Esophagus muscularis mucosa (tissue), 3 donors: ENCODE measurements at regions not wholly inside any gene's neighbourhood (a gene's known extent, or its start where the extent isn't known, plus 50 kb on each side); places are given as distances from the start of the nearest gene placed in this dataset.

ENCODE experiments used
- POLR2A ChIP-seq: fragments of 450-650 bp; IDR thresholded peaks from one replicate; pipeline ENCODE4 v1.6.1; 2017; ENCODE audit warnings: antibody characterized with exemption, moderate library complexity, mild to moderate bottlenecking, low read depth
- TF ChIP-seq, protein P1 (sequence below), 3 experiments: fragments of 200-600 bp in 2 of 3; fragments of 450-650 bp in 1 of 3; sonication (generic) in 2 of 3; IDR thresholded peaks; one replicate each; pipeline ENCODE4 v1.5.1; 2017 to 2019; ENCODE audit warnings: antibody characterized with exemption in 3 of 3, mild to moderate bottlenecking in 2 of 3, moderate library complexity in 1 of 3

DNA sequence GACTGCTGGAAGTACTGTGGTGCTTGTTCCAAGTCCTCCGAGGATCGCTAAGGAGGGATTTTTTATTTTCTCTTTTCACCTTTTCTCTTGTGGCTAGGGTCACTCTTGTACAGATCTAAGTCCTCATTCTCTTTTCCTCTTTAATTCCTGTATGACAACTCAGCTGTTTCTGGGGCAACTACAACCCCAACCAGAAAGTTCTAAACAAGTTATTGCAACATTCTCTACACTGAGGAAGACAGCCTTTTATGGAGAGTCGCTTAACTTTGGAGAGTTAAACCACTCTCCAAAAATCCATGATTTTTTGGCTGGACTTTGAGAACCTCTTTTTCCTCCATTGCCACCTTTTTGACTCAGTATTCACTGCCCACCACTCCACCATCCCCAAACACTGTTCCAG lies 74.0 kb upstream of the SESTD1 start:
- TF ChIP-seq, protein P1, sequence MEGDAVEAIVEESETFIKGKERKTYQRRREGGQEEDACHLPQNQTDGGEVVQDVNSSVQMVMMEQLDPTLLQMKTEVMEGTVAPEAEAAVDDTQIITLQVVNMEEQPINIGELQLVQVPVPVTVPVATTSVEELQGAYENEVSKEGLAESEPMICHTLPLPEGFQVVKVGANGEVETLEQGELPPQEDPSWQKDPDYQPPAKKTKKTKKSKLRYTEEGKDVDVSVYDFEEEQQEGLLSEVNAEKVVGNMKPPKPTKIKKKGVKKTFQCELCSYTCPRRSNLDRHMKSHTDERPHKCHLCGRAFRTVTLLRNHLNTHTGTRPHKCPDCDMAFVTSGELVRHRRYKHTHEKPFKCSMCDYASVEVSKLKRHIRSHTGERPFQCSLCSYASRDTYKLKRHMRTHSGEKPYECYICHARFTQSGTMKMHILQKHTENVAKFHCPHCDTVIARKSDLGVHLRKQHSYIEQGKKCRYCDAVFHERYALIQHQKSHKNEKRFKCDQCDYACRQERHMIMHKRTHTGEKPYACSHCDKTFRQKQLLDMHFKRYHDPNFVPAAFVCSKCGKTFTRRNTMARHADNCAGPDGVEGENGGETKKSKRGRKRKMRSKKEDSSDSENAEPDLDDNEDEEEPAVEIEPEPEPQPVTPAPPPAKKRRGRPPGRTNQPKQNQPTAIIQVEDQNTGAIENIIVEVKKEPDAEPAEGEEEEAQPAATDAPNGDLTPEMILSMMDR (IDR thresholded peaks at IDR 0.05), result no peak
- no peak for TF ChIP-seq POLR2A
